Hepatocyte (in vitro differentiated cells): ENCODE measurements at regions not wholly inside any gene's neighbourhood (a gene's known extent, or its start where the extent isn't known, plus 50 kb on each side); places are given as distances from the start of the nearest gene placed in this dataset.

ENCODE experiments used
- CTCF ChIP-seq: fragments of 200-600 bp; sonication (generic); IDR thresholded peaks from 2 replicates; pipeline ENCODE4 v1.5.1; 2016; ENCODE audit warnings: antibody characterized with exemption, mild to moderate bottlenecking; ENCODE audit not compliant: poor library complexity
- EZH2 ChIP-seq: fragments of 200-600 bp; sonication (generic); IDR thresholded peaks from 2 replicates; pipeline ENCODE4 v1.6.1; 2016; ENCODE audit warnings: antibody characterized with exemption, mild to moderate bottlenecking, borderline replicate concordance
- EZH2phosphoT487 ChIP-seq: fragments of 200-600 bp; sonication (generic); IDR thresholded peaks from one replicate; pipeline ENCODE4 v1.6.1; 2018; ENCODE audit warnings: antibody characterized with exemption, mild to moderate bottlenecking, low read depth, moderate library complexity; ENCODE audit not compliant: unreplicated experiment, severe bottlenecking

- TF ChIP-seq EZH2phosphoT487 = no peak
- TF ChIP-seq CTCF = no peak
- TF ChIP-seq EZH2 = no peak
These were observed 375.6 kb downstream of the TUSC1 start for GRCh38 chr9:25302601-25303000.
